ENCODE measurements at regions not wholly inside any gene's neighbourhood (a gene's known extent, or its start where the extent isn't known, plus 50 kb on each side); places are given as distances from the start of the nearest gene placed in this dataset.

DNA sequence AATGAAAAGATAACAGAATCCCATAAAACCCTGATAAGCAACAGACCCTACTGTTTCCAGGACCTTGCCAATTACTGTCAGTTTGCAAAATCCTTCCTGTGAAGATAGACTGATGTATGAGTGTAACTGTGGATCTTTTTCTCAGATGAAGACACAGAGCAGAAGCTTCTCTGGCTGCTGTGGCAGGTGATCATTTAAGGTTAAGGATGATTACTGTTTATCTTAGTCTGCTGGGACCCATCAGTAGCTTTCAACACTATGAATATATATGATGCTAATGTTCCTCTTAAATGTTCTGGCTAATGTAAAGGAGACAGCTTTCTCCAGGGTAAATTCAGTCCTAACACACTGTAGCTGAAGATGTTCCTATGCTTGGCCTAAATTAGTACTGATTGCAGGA is 56.0 kb upstream of the CTTNBP2 start:
- no peak for DNase-seq

DNA sequence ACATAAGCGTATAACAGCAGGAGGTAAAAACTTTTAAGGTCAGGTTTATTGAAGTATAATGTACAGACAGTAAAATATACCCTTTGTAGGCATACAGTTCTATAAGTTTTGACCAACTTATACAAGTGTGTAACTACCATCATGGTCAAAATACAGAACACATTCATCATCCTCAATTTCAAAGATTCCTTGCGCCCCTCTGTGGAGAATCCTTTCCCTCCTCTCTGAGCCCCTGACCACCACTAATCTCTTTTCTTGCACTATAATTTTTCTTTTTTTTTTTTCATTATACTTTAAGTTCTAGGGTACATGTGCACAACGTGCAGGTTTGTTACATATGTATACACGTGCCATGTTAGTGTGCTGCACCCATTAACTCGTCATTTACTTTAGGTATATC is 58.1 kb upstream of the CTTNBP2 start:
- DNase-seq = no peak

DNA sequence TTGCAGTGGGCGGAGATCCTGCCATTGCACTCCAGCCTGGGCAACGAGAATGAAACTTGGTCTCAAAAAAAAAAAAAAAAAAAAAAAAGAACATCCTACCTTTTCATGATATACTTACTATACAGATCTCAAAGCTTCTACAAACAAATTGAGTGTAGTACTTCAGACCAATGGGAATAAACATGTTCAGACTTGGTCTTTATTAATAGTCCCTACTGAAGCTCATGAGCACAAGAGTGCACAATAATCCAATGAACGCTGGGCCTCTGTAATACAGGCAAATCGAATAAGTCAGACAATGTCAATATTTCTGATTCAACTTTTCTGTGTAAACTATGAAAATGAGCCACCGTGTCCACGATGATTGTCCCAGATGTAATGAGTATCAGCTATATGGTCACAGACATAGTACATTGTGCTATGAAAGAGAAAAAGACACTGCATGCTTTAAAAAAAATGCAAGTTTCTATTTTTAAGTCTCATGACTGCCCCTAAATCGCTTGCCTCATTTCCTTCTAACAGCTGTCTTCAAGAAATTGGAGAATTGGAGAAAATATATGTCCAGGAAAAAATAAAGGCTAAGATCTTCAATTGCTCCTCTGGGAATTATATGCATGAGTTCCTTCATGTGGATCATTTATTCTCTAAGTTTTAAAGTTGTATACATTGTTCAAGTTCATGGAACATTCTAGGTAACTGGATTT is 64.0 kb upstream of the CTTNBP2 start:
- no peak for DNase-seq

DNA sequence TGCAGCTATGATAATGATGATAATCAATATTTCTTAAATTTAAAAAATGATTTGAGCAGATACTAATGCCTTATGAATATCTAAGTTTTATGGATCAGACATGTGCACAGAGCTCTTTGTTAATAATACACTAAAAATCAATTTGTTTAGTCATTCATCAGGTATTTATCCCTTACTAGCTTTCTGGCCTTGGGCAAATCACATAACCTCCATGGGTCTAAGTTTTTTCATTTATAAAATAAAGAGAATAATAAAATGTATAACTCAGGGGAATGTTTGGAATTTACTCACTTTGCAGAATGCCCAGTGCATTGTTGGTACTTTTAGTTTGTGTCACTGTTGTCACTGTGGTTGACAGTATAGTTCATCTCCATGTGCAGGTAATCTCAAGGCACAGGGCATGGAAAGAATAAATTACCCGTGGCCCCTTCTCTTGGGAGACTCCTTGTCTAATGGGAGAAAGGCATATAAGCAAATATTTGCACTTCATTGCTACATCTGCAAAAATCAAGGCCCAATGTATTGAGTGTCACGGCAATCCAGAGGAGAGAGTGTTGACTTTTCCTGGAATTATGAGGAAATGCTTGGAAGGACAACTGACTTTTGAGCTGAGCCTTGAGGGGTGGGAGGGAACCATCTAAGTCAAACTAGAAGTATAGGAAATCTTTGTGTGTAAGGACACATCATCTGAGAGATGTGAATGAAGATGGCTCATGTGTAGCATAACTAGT is 64.7 kb upstream of the CTTNBP2 start:
- no peak for DNase-seq

DNA sequence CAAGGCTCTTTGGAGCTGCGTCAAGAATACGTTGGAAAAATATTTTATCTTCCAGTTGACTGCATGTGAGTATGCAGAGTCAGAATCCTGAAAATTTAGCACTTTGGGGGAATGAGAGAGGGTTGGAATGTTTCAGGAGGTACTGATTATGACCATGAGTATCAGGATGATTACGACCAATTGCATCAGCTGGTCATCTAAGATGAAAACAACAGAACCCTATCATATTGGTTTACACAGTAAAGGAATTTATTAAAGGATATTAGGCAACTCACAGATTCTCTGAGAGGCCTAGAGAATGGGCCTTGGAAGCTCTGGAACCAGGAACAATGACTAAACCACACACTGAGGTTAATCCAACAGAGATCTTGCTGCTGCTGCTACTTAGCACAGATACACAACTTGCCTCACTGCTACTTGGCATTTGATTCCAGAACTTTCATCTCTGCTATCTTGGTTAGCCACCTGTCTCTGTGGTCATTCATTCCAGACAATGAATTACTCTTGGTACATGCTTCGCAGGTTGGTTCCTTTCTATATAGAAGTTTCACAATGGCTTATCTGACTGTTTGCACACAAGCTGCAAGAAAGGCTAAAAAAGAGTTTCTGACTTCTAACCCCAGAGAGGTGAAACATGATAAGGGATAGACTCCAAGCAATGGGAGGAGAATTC is 68.0 kb upstream of the CTTNBP2 start:
- no peak for DNase-seq

DNA sequence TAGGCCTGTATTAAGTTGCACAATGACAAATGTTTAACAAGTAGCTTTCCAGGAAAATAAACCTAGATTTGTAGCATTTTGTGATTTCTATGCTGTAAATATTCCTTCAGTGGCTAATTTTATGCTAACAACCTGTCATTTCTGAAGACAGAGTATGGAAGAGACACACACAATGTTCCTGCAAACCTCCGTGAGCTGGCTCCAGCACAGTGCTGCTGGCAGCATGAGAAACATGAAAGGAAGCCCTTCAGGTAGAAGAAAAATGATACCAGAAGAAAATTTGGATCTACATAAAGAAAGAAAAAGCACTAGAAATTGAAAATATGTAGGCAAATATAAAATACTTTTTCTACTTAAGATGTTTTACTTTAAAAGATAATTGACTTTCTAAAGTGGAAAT is 69.5 kb upstream of the CTTNBP2 start:
- DNase-seq = no peak

DNA sequence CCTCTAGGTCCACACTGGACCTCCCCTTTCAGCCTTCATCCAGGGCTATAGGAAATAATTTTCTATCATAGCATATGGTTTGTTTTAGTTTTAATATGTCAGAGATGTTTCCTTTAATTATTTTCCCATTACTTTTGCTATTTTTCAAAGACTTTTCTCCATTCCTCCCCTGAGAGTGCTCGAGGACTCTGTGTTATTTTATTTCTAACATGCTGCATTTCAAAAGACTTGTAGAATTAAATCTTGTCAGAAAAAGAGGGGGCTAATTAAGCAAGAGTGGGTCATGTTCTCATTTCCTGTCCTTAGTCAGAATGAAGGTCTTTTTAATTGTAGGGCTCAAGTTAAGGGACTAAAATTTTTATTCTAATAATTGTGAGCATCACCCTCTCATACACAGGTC is 71.6 kb upstream of the CTTNBP2 start:
- no peak for DNase-seq

DNA sequence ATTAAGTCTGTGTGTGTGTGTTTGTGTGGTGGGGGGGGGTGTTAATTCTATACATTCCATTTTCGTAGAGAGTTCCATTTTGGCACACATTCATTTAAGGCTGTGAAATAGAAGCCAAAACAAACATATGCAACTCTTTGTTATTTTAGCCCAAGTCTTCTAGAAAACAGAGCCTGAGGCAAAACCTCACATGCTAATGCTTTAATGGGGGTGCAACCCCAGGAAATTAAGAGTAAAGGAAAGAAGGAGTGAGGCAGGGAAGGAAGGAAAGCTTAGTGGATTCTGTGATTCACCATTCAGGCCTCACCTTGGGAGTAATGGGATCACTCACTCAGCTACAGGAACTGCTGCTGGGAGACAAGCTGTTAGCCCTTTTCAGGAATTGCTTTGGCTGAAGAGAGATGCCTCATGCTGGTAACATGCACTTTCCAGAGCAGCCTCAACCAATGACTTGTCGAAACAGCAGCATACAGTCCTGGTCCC is 73.0 kb upstream of the CTTNBP2 start:
- DNase-seq = no peak

DNA sequence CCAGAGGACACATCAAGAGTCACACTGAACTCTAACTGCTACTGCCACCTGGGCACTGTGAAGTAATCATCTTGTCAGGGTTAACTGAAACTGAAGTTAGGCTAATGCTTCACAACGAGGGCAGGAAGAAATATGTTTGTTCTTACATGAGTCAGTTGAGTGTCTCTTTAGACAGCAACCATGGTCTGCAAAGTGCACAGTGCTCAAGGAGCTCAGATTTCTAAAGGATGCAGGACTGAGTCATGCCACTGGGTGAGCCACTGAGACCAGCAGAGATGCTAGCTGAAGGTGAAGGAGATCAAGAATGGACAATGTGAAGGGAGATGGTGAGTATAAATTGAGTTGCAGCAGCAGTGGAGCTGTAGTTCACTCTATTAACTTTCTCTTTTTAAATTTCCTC is 76.0 kb upstream of the CTTNBP2 start:
- no peak for DNase-seq

DNA sequence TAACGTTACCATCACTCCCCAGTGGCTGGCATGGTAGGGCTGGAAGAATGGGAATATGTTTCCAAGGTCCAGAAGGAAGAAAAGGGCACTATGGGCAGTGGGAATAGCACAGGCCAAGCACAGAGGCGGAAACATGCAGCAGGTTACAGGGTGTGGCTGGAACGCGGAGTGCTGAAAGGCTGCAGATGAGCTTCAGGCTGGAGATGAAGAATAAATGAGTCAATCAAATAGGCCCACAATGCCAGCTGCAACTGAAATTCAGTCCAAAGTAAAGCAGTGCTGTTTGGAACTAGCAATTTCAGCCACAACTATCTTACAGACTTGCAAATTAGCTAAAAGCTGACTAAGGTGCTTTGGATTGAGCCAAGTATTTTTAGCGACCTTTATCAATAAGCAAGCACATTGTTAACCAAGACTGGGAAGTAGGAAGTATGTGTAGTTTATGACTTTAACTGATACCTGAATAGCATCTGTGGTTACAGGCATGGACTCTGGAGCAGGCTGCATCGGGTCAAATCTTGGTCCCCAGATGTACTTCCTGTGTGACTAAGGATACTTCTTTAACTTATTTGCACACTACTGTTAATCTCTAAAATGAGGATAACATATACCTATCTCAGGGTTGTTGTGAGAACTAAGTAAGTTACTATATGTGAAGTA is 77.5 kb upstream of the CTTNBP2 start:
- DNase-seq = no peak

DNA sequence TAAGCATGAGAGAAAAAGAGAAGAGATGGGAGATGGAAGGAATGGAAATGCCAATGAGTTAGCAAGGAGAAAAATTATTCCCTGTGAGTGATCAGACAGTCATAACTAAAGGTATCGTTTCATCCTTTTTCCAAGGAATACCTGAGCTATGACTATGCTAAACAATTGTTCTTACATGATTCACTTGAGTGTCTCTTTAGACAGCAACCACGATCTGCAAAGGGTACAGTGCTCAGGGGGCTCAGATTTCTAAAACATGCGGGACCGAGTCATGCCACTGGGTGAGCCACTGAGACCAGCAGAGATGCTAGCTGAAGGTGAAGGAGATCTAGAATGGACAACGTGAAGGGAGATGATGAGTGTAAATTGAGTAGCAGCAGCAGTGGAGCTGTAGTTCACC is 78.0 kb upstream of the CTTNBP2 start:
- no peak for DNase-seq

DNA sequence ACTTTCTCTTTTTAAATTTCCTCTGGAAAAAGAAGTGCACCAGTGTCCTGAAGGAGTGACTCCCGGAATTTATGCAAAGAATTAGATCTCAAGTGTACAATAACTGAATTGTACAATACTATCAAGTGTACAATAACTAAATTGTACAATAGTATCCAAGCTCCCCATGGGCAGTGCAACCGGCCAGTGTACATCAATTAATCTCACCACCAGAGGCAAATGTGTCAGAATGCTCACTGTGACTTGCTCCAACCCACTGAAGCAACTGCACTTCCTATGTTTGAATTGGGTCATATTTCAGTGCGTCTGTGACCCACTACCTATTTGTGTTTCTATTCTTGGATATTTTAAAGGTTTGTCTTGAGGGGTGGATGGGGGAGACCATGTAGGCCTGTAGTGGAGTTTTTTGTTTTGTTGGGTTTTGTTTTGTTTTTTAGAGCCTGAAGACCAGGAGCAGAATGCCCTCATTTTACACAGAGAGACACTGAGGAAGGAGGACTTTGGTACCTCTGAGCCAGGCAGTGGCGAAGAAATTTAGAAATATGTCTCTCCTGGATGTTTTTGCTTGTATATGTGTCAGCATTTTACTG is 78.5 kb upstream of the CTTNBP2 start:
- DNase-seq = no peak

DNA sequence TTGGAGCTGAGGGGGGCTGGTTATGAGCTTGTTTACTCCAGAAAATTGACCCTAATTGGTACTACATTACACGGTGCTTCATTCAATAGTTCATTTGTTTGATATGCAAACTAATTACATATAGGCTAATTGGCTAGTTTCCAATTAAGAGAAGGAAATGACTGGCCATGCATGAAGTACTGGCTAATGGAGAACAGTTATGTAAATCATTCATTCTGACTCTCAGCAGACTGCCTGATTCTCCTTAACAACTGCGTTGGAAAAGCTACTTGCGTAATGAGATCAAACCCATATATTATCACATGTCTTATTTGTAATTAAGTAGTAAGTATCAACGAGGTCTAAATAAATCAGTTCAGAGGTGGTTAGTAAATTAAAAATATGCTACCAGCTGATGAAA is 81.8 kb upstream of the CTTNBP2 start:
- DNase-seq = no peak

DNA sequence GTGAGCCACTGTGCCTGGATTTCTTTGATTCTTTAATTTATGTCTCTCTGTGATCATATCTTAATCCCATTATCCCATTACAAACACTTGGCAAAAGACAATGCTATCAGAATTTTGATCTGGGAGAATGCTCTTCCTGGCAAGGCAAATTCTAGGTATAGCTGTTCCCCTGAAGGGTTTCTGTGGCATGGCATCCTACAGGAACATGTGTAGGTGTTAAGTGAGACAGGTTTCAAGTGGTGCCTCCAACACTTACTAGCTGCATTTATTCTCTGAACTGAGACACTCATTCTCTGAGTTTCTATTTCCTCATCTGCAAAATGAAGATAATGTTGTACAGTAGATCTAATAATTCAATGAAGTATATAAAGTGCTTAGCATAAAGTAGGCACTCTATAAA is 87.1 kb upstream of the CTTNBP2 start:
- DNase-seq = no peak

DNA sequence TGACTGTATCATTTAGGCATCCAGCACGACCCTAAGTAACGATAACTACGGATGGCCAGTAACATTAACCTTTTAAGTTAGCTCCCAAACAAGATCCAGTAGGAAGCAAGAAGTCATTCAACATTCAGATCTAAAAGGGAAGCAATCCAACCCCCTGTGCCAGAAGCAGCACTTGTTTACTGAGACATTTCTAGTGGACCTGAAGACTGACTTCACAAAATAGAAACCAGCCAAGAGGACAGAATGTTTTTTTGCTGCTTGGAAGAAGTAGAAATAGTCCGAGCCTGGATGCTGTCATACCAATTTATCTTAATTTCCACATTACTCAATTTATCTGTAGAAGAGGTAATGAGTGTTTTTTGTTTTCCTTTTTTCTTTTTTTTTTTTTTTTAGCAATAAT is 88.0 kb upstream of the CTTNBP2 start:
- DNase-seq = no peak

DNA sequence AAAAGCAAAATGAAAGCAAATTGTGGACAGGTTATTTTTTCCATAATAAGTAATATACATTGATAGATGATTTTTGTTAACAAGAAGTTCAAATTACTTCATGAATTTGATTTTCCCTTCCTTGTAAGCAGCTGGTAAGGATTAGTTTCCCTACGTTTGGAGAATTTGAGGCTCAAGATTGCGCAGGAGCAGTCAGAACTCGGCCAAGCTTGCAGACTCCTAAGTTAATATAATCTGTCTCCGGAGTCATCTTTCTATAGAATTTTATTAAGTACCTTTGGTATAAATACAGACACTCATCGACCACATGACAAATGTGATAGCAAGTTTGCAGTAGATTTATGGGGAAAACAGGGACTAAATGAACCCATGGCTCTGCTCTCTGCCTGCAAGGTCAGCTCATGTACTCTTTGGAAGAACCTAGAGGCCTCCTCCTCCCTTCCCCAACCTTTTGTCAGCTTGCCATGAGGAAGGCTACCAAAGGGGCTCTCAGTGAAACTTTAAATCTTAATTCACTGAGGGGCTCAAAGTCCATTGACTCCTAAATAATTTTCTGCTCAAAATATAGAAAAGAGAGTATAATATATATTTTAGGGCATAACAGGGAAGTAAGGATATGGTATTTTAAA is 89.2 kb upstream of the CTTNBP2 start:
- no peak for DNase-seq

DNA sequence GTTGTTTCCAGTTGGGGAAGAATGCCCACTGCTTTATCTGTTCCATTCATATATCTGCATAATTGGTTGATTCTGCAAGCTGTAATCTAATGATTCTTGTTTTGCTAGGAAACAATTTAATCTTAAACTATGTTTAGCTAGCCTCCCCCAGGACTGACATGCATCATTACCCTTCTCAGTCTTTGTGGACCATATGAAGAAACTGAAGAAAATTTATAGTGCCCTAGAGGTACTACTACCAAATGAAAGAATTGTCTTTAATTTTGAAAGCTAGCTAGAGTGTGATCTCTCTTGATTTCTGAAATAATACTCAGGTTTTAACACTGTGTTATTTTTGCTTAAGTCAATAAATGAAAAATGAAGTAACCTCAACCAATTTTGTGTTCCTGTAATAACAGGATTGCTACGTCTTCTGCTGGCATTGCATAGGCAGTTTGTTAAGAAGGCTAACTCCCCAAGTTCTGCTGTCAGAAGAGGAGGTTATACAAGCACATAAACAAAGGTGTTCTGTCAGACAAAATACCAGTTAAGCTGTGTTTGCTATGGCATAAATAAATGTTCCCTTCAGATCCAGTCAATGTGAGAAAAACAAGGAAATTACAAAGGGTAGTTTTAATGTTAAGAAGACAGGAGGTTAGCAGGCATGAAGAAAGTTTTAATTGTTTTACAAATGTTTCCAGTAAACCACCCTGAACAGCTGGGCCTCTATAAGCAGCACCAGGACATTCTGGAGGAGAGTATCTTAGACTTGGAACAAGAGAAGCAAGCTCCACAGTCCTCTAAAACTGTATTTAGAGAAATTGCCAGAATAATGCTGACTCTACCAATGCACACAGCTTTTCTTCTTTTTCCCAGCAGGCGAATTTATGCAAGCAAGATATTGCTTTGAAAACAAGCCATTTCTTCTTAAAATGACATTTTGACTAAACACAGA is 90.3 kb upstream of the CTTNBP2 start:
- no peak for DNase-seq

DNA sequence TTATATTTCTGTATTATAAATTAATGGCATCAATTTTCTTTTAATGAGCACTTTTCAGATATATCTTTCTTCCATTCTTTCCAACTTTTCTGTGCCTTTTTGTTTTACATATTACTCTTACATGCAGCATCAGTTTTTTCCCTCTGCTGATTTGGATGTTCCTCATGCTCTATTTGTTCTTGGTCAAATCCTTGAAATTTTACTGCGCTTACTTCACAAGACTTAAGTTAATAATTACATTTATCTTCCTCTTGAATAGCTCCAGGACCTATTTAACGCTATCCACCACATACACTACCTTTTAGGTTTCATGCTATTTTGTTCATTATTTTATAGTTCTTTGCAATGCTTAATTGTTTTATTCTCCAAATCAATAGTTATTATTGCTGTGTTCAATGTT is 97.6 kb upstream of the CTTNBP2 start:
- no peak for DNase-seq

DNA sequence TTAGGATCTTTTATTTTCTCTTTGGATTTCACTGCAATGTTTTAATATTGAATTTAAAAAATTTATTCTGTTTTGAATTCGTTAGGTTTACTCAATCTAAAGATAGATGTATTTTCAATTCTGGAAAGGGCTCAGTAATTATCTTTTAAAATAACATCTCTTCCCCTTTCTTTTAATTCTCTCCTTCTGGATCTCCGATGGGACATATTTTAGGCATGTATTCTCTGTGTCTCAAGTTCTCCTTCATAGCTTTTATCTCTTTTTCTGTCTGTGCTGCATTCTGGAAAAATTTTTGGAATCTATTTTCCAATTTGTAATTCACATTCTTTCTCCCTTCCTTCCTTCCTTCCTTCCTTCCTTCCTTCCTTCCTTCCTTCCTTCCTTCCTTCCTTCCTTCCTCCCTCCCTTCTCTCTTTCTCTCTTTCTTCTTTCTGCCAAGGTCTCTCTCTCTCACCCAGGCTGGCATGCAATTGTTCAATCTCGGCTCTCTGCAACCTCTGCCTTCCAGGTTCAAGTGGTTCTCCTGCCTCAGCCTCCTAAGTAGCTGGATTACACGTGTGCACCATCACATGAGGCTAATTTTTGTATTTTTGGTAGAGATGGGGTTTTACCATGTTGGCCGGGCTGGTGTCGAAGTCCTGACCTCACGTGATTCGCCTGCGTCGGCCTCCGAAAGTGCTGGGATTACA is 98.5 kb upstream of the CTTNBP2 start:
- no peak for DNase-seq

DNA sequence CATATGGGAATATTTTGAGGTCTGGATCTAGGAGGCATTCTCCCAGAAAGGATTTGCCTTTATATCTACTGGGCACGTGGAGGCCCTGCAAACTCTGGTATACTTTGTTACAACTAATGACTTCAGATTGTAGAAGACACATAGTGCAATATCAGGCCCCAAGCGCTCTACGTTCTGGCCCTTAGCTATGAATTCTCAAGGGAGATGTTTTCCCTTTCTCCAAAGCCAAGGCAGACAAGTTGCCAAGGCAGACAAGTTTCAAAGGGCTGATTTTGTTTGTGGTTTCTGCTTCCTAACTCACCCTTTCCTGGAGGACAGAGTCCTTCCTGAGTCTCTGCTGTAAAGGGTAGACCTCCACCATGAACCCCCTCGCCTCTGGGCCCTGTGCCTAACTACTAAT is 99.4 kb upstream of the CTTNBP2 start:
- no peak for DNase-seq

DNA sequence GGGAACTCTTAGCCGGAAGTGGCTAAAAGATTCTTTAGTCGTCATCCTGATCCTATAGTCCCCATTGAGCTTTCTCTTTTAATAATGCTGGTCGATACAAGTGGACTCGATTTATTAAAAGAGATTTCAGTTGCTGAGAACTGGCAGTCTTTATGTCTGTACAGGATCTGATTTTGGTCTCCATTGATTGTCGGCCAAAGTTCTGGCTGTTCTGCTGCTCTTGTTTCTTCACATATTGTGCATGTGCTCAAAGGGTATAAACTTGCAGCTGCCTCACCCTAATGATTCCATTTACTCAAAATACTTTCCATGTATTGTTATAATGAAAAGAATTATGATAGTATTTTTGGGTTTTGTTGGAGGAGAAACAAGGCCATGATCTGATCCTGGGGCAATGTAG is 100.7 kb upstream of the CTTNBP2 start:
- DNase-seq = no peak
